Caki2 (cell line): ENCODE measurements at regions not wholly inside any gene's neighbourhood (a gene's known extent, or its start where the extent isn't known, plus 50 kb on each side); places are given as distances from the start of the nearest gene placed in this dataset.

Source experiments
- DNase-seq: peaks from one replicate; pipeline ENCODE4 v3.0.0-alpha.2; 2015; ENCODE audit warnings: low read depth
- in situ Hi-C: cut with HindIII; loops from 2 replicates; pipeline ENCODE4 v1.10.0; 2016; ENCODE audit warnings: low sequenced_read_pairs, low pct_unique_long_range_greater_than_20kb, mixed read lengths

DNA sequence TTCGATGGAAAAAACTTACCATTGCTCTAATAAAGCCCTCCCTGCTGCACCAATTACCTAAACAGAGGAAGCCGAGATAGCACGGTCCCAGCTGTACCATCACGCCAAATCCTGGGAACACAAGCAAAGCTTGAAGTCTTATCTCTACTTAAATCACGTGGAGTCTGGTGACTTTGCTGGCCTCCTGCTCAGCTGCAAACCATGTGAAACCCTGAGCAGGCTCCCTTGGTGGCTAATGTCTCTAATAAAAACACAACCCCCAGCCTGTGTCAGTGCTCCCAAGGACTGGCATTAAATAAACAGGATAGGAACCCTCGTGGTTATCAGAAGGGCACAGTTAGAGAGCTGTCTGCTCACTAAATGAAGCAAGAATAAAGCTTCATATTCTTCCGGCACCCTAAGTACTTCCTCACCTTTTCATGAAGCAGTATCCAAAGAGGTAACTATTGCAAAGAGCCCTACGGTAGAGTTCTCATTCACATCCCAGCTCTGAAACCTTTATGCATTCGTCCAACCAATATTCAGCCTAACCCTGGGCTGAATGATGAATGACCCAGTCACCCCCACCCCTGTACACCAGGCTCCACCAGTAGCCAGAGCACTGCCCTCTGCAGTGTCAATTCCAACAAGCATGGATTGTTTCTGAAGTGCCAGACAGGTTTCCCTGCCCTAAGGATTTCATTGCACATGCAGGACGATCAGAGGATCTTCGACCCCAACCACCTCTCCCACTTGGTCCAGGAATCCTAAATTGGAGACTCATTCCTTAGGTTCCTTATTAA lies 452.7 kb upstream of the TMPO start:
- DNase-seq = no peak
- in situ Hi-C loops = no loop called here

GRCh38 chr12:98064501-98064900 lies 450.9 kb upstream of the TMPO start:
- in situ Hi-C loops = no loop called here
- no peak for DNase-seq

DNA sequence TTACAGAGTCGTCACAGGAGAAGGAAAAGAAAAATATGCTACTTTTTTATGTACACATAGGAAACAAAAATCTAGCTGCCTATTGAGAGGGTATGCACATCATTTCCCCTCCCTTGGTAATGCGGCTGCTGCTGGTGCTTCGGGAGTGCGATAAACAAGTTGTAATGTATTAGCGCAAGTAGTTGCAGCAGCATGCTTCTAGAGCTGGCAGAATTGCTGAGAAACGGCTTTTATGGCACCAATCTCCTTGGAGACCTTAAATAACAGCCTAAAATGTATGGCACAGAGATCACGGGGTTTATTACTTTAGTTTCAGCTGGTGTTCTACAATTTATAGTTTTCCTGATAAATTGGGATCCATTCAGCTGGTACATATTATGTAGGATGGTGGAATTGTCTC lies 447.6 kb upstream of the TMPO start:
- in situ Hi-C loops = no loop called here
- DNase-seq = no peak

GRCh38 chr12:98073610-98074009 lies 441.8 kb upstream of the TMPO start:
- in situ Hi-C loops = no loop called here
- no peak for DNase-seq

DNA sequence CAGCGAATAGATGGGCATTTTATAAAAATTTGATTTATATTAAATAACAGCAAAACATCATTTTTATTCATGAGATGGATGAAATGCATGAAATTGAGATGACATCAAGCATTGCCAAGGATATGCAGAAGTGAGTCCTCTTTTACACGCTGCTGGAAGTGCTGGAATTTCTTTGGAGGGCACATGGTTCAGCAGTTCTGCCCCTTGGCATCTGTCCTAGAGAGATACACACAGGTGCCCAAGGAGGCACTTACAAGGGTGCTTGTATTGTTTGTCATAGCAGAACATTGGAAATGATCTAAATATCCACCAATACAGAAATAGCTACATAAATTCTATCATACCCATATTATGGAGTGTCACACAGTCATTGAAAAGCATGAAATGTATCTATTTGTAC lies 441.1 kb upstream of the TMPO start:
- DNase-seq = no peak
- in situ Hi-C loops = no loop called here

GRCh38 chr12:98084391-98084790 lies 431.0 kb upstream of the TMPO start:
- in situ Hi-C loops = no loop called here

GRCh38 chr12:98085046-98085755 lies 430.2 kb upstream of the TMPO start:
- DNase-seq = no peak
- in situ Hi-C loops = no loop called here

More at GRCh38 chr12:98084391-98084790, 431.0 kb upstream of the TMPO start:
- DNase-seq = no peak

- in situ Hi-C loops = no loop called here
- no peak for DNase-seq
Measured at GRCh38 chr12:98090731-98091130, 424.7 kb upstream of the TMPO start.

- DNase-seq = no peak
- in situ Hi-C loops = no loop called here
Measured at GRCh38 chr12:98096436-98096835, 419.0 kb upstream of the TMPO start.

DNA sequence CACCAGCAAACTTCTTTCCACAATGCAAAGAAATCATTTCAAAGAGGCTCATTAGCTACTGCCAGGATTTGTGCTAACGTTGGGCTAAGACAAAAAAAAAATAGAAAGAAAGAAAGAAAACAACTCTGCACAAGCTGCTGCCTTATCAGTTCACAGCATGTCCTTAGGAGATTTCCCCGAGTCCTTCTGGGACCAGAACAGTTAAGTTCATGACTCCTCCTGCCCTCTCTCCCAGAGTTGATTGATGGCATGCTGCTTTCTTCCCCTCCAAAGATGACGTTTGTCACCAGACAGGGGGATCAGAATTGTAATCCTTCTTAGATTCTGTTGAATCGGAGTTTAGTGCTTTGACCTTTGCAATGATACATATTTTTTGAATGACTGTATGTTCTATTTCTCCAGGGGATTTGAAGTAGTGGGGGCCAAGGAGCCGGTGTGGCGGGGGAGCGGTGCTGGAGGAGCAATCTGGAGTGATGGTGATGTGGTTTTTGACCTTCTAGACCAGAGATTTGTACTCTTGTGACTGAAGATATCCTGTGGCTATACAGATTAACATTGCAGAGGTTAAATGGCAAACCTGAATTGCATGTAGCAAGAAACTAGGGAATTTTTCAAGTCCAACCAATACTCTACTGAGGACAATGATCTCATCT lies 409.2 kb upstream of the TMPO start:
- in situ Hi-C loops = no loop called here
- no peak for DNase-seq

- no peak for DNase-seq
- in situ Hi-C loops = no loop called here
Measured at GRCh38 chr12:98109266-98109665, 406.1 kb upstream of the TMPO start.

DNA sequence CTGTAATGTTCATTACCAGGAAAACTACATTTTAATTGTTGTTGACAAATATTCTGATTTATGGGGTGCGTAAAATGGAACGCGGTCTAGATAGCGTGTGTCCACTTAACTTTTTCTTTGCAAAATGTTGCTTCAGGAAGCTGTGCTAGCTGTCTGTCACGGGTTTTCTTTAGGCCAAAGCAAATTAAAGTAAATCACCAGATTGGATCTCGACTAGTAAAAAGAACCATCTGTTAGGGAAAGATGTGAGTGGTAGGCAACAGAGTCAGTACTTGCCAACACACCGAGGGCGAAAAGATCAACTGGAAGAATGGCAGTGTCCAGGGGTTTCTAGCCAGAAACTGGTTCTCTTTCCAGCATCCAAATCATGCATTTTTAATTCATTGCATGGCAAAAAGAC lies 404.9 kb upstream of the TMPO start:
- in situ Hi-C loops = no loop called here
- DNase-seq = no peak

DNA sequence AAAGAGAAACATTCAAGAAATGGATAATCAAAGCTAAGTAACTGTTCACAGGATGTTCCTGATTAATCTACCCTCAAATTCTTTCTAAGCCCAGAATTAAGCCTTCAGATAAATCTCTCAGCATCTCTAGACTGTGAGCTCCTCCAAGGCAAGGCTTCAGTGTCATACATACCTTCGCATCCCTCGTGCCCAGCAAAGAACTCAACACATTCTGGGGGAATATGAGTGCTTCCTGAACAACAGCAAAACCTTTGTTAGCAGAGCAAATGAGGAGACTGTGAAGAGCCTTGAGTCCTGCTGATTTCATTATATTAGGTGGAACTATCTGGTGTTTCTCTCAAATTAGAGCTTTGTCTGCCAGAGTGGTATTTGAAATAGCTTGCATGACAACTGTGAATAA lies 401.8 kb upstream of the TMPO start:
- in situ Hi-C loops = no loop called here
- no peak for DNase-seq

DNA sequence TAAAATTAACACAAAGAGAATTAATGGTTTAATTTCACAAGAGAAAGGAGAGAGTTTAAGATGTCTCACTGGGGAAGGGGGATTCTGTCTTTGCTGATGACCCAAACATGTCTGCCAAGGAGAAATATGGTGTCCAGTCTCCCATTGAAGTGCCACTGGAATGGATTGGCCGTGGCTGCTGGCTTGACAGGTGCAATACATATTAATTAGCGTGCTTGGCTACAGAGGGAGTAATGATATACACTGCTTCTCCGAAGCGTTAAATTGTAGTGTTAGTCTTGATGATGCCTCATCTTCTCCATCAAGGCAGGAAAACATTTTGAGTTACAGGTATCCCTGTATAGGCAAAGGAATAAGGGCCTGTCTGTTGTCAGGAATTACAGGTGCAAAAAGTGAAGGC lies 393.4 kb upstream of the TMPO start:
- in situ Hi-C loops = no loop called here
- no peak for DNase-seq

DNA sequence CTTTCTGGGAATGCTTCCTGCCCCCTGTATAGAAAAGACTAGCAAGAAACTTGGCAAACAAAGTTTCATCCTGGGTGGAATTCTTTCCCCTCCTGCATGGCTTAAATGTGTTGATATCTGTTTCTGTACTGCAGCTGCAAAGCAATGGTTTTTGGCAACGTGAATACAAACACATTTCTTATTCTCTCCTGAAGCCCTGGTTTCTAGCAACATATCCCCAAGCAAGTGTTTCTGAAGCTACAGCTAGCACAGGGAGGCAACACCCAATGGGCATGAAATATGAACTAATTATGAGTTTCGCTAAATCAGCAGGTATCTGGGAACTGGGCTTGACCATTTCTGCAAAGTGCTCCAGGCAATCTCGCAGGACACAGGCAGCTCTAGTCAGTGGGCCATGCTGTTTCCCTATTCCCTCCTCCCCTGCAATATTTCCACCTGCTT lies 392.3 kb upstream of the TMPO start:
- no peak for DNase-seq
- in situ Hi-C loops = no loop called here

DNA sequence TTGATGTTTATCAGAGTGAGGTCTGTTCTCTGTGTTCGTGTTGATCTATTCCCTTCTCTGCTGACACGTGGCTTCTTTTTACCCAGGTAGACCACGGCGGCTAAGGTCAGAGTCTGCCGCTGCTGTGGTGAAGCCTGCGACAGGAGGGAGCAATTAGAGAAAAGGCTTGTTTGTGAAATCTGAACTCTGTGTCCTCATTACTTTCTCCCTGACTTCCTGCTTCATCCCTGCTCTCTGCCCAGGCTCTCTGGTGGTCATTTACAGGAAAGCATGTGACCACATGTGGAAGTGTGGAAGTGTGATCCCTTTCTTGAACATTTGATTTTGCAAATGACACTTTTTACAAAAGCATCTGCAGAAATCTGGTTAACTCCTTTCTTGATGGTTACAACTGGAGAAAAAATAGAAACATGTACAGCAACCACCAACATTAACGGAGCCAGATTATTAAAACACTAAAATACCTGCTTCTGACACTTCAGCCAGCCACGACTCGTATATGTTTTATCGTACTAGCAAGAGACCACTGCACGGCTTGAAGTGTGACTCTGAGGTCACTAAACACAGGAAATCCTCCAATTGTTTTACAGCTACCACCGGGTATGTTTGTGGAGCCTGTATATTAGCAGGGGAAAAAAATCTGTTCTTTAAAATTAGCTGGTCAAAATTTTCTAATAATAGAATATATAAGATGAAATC lies 388.6 kb upstream of the TMPO start:
- in situ Hi-C loops = no loop called here
- no peak for DNase-seq

- in situ Hi-C loops = no loop called here
- DNase-seq = no peak
Measured at GRCh38 chr12:98127336-98127679, 388.1 kb upstream of the TMPO start.

DNA sequence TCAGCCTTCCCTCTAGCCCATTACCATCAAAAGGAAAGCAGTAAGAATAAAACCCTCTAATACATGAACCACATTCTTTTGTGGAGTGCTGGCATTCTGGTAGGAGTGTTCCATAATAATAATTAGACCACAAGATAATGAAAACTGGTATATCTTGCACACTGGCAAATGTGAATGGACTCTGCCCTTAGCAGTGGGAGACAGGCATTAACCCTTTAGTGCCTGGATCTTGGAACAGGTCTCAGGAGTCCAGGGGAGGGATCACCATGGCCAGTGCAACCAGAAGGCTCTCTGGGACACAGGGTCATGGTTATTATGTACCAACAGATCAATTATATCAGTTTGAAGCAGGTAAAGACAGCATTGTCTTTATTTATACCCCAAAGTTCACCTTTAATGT lies 387.5 kb upstream of the TMPO start:
- no peak for DNase-seq
- in situ Hi-C loops = no loop called here

DNA sequence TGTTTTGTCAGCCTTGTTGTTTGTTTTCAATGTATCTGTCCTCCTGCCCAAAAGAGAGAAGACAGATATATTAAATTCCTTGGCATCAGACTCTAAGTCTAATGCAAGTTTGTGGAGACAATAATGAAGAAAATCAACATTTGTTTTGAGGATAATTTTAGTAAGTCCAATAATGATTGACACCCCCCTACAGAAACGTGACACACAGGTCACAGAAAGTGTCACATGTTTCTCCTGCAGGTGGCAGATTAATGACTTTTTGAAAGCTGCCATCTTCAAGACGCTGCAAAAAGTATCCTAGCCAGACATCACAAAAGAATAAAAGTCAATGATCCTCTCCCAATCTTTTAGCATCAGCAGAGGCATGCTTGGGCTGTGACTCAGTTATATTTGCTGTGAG lies 378.8 kb upstream of the TMPO start:
- in situ Hi-C loops = no loop called here
- no peak for DNase-seq
